AG04450 (cell line): ENCODE measurements at regions not wholly inside any gene's neighbourhood (a gene's known extent, or its start where the extent isn't known, plus 50 kb on each side); places are given as distances from the start of the nearest gene placed in this dataset.
"Not testable (repeated sequence)": the region's sequence is repeated elsewhere in the genome, so short reads cannot be mapped to it uniquely, and the experiment has no call there.

Source experiments
- CTCF ChIA-PET: fragments of 300-600, 350-600 bp; formaldehyde crosslinking; extraction: SDS; loops from one replicate; lab custom pipeline; 2022; ENCODE audit warnings: antibody characterized with exemption, inconsistent platforms; lab: Charles Lee
- POLR2A ChIA-PET: fragments of 350-600 bp; formaldehyde crosslinking; extraction: SDS; loops from one replicate; lab custom pipeline; 2021; ENCODE audit warnings: antibody characterized with exemption, inconsistent platforms; lab: Yijun Ruan, JAX
- DNase-seq: peaks from one replicate; pipeline ENCODE4 v3.0.0-alpha.2; 2011; ENCODE audit warnings: low read depth, low spot score
- H3K27ac ChIP-seq: one replicate; pipeline ENCODE4 v1.5.1; 2012; ENCODE audit warnings: low read depth, low read length, control low read depth
- H3K27me3 ChIP-seq: one replicate; pipeline ENCODE4 v1.6.0; 2012; ENCODE audit warnings: low read length; ENCODE audit not compliant: control insufficient read depth, insufficient read depth
- H3K4me3 ChIP-seq: 2 replicates; pipeline ENCODE4 v1.5.1; 2011; ENCODE audit warnings: mild to moderate bottlenecking, low read depth, low read length, control low read depth
- H3K9me3 ChIP-seq: 2 replicates; pipeline ENCODE4 v1.5.1; 2012; ENCODE audit warnings: low read length; ENCODE audit not compliant: control insufficient read depth, insufficient read depth
- CTCF ChIP-seq: IDR thresholded peaks from 2 replicates; pipeline ENCODE4 v1.5.1; 2011; ENCODE audit warnings: low read depth, low read length, control low read depth, inconsistent platforms

GRCh38 chr5:63008195-63008594 lies 429.6 kb downstream of the LRRC70 start:
- no peak for DNase-seq
- ChIA-PET CTCF (no interaction called here), POLR2A (no interaction called here)
- Histone ChIP-seq H3K27ac (no peak overlapping the region), H3K9me3 (peaks cover 15% of the 10 kb centered on the region), H3K27me3 (no peaks in the 10 kb centered on the region), H3K4me3 (no peak overlapping the region)
- TF ChIP-seq CTCF, result no peak

GRCh38 chr5:62994842-62995241 lies 416.2 kb downstream of the LRRC70 start:
- H3K27ac ChIP-seq, H3K27me3 ChIP-seq, DNase-seq, CTCF ChIA-PET, H3K4me3 ChIP-seq, POLR2A ChIA-PET, H3K9me3 ChIP-seq: not testable (repeated sequence)

- no peak overlapping the region for H3K4me3 ChIP-seq
- no peak for DNase-seq
- H3K27ac ChIP-seq, result no peak overlapping the region
- TF ChIP-seq CTCF, result no peak
- POLR2A ChIA-PET, result no interaction called here
- CTCF ChIA-PET, result no interaction called here
- peaks cover 2% of the 10 kb centered on the region for H3K9me3 ChIP-seq
- H3K27me3 ChIP-seq, result no peaks in the 10 kb centered on the region
Observed at GRCh38 chr5:62985749-62986148, 407.1 kb downstream of the LRRC70 start.

GRCh38 chr5:62982348-62982747 lies 403.7 kb downstream of the LRRC70 start:
- Histone ChIP-seq H3K9me3 (peaks cover 2% of the 10 kb centered on the region), H3K27ac (no peak overlapping the region), H3K4me3 (no peak overlapping the region), H3K27me3 (no peaks in the 10 kb centered on the region)
- no peak for TF ChIP-seq CTCF
- no peak for DNase-seq
- ChIA-PET POLR2A (no interaction called here), CTCF (no interaction called here)

GRCh38 chr5:62980884-62981283 lies 402.3 kb downstream of the LRRC70 start:
- TF ChIP-seq CTCF, result no peak
- Histone ChIP-seq H3K27me3 (no peaks in the 10 kb centered on the region), H3K4me3 (no peak overlapping the region), H3K9me3 (peaks cover 2% of the 10 kb centered on the region), H3K27ac (no peak overlapping the region)
- ChIA-PET CTCF (no interaction called here), POLR2A (no interaction called here)
- DNase-seq, result no peak

- TF ChIP-seq CTCF, result no peak
- no peak overlapping the region for H3K4me3 ChIP-seq
- H3K9me3 ChIP-seq, result peaks cover 2% of the 10 kb centered on the region
- POLR2A ChIA-PET, result no interaction called here
- no peak for DNase-seq
- H3K27ac ChIP-seq, result no peak overlapping the region
- CTCF ChIA-PET, result no interaction called here
- H3K27me3 ChIP-seq, result no peaks in the 10 kb centered on the region
Observed at GRCh38 chr5:62979472-62979871, 400.9 kb downstream of the LRRC70 start.
